ENCODE measurements at regions not wholly inside any gene's neighbourhood (a gene's known extent, or its start where the extent isn't known, plus 50 kb on each side); places are given as distances from the start of the nearest gene placed in this dataset.

DNA sequence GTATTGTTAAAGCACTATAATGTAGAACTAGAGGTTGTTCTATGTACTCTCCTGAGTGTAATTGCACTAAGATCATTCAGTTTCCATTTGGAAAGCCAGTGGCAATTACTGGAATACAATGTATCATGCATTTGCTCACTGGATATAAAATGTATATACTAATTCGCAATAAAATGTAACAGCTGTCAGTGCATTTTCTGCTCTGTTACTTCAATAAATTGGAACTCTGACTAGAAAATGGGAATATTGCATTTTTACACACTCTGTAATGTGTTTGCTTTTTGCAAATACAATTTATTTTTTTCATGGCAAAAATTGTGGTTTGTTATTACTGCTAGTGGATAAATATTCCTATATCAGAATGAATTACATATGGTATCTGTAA lies 893.8 kb upstream of the POU3F3 start:
- no peak for DNase-seq

DNA sequence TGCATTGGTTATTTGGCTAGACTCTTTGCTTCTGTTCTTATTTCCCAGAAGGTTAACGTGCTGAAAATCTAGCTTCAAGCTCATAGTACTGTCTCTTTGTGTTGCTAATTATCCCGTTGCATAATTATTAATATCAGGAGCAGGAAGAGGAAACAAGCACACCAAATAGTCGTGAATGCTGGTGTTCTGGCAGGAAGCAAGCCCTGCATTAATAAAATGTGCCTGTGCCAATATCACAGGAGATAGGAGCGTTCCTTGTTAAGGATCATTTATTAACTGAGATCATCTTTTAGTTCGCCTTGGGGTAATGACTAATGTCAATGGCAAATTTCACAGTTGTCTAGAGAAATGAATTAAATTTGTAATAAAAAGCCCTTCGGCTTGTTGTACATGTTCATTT lies 893.0 kb upstream of the POU3F3 start:
- no peak for DNase-seq

DNA sequence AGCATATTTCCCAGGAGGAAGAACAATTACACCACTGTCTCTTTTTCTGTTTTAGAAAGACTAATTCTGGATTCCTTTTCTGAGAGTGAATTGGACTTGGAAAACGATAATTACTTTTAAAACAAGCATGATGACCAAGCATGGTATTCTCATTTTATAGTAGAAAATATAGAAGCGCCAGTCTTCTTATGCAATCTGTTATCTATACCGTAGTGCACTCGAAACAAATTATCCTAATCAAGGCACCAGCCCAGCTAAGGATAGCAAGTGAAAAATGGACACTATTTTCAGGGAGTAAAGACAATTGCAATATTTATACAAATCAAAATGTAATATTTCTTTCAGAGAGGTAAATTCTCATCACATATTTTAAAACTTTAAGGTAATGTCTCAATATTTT lies 892.1 kb upstream of the POU3F3 start:
- DNase-seq = no peak

DNA sequence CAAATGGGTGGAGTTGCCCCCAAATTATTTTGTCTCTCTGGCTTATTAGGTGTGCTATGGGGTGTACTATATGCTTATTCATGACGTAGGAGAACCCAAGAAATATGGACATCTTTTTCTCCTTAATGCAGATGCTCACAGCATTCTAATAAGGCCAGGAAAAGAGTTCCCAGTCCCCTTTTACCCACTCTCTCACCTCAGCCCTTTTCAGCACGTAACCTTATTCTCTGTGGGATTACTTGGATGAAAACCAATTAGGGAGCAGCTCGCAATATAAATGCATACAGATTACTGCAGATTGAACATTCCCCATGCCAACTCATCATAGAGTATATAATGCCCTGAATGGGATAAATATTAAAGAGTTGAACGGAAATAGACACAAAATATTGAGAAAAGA lies 891.2 kb upstream of the POU3F3 start:
- no peak for DNase-seq

DNA sequence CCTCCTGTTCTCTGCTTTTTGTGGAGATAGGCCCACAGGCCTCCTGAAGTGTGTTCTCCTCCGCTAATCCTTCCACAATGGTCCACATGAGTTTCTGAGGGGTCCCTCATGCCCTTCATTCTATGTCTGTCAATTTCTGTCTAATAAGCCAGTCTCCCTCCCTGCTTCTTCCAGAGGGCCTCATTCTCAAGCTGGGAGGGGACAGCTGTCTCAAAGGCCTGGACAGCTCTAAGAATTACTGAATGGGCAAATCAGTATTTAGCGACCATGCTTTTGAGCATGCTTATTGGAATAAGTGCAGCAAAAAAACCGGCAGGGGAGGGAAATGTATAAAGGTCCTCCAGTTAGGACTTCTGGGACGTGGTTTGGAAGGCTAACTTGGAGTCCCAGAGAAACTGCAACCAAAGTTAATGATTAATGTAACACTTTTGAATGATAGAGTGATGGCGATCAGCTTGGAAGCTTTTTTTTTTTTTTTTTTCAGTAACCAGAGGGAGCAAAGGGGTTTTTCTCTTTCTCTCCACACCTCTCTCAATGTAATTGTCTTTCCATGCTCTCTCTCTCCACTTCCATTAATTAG lies 890.7 kb upstream of the POU3F3 start:
- no peak for DNase-seq

DNA sequence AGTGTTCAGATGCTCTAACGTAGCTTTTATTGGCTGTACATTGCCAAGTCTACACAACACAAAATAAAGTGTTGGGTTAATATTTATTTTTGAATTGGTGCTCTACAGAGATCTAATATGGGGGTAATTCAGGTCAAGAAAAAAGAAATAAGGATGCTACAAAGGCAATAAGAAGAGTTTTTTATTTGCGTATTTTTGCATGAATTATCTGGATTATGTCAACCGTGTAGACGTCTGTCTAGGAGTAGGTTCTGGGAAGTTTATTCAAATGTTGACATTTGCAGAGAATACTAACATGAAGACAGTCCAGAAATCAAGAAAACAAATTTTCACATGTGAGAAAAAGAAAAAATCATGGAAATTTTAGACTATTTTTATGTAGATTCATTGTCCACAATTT lies 876.7 kb upstream of the POU3F3 start:
- DNase-seq = no peak

DNA sequence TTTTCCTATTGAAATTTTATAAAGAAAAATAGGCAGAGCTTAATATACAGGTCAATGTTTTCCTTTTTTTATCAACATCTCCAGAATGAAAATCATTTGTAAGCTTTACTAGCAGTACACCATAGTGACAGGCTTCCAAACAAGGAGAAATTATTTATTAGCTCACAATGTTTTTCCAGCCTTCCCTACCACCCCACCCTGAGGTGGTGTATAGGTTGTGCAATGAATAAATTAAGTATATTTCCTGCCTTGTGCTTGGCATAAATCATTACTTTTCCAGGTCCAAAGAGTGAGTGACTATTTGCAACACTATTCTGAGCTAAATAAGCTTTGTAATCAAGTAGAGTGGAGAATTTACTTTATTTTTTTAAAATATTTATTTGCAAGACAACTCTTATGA lies 876.2 kb upstream of the POU3F3 start:
- no peak for DNase-seq

DNA sequence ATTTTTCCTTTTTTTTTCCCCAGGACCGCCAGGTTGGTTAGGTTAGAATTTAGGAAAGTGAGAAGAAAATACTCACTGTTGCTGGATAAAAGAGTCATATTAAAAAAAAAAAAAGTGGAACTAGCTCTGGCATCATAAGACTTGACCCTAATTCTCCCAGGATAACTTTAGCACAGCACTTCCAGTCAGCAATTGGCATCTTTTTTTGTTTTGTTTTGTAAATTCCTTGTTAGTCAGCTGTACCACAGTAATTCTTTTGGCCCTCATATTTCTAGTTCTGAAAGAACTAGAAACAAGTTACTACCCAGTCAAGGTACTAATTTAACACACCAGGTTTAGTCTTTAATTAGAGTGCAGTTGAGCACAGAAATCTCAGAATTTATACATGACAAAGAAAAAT lies 873.5 kb upstream of the POU3F3 start:
- DNase-seq = no peak

DNA sequence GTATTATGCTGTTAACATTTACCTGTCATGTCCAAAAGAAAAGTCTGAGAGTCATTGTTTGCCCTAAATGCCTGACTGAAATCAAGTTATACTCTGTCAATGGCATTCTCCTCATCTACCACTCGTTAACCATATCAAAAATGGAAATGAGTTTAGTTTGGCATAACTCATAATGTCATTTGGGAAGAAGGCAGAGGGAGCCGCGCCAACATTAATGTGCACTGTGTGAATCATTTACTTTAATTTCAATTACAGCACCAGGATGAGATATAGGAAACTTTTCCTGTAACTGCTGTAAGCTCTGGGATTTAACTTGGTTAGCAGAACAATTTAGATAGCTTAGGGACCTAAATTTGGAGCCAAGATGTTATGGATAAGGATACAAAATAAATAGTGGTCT lies 871.2 kb upstream of the POU3F3 start:
- DNase-seq = no peak

DNA sequence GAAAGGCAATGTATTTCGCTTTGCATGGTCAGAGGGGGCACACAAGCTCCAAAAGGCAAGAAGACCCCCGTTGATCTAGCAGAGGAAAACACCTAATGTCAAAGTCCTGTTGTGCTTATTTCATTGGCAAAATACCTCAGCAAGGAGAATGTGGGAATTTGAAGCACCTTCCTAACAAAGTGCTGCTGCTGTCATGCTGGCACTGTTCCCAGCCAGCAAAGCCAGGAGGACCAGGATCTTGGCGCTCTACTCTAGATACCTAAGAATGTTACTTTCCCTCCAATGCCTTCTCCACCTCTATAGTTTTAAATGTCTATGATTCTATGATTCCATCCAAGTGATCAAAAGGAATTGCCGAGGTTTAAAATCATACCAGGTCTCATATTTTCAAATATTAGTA lies 867.9 kb upstream of the POU3F3 start:
- no peak for DNase-seq

DNA sequence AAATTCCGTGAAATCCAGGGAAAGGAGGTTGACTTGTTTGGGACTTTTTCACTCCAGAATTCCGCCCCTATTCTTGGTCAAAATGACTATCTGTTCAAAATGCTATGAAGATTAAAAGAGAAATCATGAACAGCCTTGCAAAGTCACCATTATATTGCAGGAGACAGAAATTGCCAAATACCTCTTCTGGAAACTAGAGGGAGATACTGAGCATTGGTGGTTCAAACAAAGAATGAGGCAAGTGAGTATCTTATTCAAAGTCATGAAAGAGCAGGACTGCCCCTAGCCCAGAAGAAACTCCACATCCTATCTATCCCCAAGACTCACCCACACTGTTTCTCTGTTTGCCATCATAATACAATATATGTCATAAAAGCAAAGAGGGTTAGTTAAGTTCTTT lies 862.3 kb upstream of the POU3F3 start:
- DNase-seq = no peak

DNA sequence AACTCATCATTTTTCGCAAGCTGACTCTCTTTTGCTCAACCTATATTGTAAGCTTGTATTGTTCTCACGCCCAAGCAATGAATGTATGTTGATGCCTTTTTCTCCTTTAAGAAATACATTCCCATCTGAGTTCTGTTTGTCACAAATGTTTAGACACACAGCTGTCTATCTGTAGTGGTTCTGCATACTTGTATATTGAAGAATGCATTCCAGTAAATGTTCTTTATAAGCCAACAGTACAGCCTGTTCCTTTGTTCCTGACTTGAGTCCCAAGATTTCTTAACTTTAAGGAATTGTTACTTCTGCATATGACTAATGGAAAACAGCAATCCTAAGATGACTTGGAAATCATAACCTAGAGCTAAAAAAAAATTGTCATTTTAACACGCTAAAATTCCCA lies 849.1 kb upstream of the POU3F3 start:
- DNase-seq = no peak

DNA sequence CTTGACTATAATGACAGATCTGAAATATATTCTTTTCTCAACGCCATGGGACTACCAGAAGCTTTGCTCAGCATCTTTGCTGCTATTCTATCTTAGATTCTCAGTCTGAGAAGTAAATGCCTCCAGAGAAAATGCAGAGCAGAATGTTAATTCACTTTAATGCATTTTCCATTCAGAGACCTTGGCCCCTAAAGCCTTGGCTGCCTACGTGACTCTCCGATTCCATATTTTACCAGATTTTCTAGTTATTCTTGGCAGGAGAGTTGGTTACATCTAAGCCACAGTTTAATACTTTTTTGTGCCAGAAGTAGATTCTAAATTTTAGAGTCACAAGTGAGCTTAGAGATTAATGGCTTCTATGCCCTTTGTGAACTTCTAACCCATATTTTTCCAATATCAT lies 837.1 kb upstream of the POU3F3 start:
- no peak for DNase-seq

DNA sequence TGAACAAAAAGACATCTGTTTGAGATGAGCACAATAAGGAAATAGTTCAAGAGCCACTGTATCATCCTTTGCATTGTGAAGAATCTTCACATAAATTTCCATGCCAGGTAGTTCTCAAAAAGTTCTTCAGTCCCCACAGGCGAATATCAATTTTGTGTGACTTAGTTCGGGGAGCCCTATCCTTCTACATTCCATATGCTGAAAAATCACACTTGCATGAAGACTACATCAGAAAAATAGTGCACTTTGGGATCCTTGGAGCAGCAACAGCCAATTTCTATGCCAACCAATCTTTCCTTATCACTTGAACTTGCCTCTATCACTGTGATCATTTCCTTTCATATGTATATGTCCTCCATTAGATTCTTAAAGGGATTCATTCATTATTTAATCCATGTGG lies 830.6 kb upstream of the POU3F3 start:
- DNase-seq = no peak

DNA sequence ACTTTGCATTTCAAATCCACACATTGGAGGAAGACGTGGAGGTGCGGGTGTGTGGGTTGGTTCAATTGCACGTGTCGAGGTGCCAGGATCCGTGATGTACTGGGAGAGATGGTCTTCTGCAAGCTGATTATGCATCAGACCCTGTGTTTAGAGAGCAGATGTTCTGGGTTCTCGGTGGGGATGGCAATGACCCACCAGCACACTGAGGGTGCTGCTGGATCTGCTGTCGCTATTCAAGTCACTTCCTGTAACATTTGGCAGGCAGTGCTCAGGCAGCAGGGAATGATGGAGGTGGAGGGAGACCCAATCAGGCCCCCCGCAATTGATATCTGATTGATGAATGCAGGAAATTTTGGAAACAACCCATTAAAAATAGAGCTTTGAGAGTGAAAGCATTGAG lies 830.1 kb upstream of the POU3F3 start:
- DNase-seq = no peak

DNA sequence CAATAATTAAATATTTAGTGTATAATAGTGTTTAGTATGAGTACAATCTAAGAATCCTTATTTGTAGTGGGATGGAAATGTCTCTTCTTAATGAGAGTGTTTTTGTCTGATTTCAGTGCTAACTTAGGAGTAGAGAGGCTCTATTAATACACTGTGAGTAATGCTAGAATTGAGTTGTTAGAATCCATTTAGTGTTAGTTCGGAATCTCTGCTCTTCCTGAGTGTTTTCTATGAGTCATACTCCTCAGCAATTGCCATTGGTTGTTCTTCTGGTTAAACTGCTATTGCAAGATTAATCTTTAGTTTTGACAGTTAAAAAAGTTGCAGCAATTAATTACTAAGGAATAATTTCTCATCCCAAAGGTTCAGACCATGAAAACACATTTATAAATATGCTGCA lies 828.6 kb upstream of the POU3F3 start:
- DNase-seq = no peak

DNA sequence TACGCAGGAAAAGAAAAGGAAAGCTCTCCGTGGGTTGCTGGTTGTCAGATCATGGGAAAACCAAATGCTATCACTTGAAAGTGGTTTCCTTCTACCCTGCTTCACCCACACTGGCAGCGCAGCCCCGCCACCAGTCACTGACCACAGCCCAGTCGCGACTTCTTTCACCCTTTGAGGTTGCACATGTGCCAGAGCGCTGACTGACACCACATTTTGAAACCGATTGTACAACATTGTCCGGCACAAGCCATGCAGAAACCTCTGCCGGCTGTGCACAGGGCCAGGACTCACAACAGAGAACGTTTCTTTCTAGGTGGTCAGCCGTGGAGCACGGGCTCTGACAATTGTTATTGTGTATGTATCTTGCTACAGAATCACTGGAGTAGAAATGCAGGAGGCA lies 827.2 kb upstream of the POU3F3 start:
- no peak for DNase-seq

DNA sequence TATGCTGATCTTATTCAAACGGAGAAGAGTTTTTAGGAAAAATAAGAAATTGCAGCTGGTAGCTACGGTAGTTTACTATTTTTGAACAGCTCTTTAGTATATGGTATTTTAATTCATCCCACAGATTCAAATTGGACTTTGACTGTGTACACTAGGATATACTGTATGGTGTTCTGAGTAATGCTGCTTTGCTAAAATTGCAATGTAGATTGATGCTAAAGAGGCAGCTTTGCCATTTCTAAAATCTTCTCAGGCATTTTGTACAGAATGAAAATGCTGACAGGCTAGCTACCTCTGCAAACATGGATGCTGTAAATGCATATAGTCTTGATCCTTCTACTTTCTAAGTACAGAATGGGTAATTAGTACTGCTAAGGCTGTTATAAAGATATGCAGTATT lies 826.6 kb upstream of the POU3F3 start:
- no peak for DNase-seq

DNA sequence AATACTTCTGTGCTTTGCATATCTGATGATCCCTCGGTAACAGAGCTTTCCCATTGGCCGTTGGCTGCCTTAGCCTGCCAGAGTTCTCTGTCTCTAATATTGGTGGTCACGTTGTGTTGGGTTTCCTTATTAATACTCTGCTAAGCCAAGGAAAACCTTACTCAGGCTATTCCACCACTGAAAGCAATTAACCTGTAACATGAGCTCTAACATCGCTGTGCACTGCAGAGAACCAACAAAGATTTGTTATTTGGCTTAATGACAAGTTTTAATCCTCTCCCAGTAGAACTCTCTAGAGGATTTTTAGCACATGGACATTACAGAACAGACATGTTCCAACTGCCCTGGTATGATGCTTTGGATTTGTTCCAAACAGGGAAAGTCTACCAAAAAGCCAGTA lies 825.9 kb upstream of the POU3F3 start:
- no peak for DNase-seq

DNA sequence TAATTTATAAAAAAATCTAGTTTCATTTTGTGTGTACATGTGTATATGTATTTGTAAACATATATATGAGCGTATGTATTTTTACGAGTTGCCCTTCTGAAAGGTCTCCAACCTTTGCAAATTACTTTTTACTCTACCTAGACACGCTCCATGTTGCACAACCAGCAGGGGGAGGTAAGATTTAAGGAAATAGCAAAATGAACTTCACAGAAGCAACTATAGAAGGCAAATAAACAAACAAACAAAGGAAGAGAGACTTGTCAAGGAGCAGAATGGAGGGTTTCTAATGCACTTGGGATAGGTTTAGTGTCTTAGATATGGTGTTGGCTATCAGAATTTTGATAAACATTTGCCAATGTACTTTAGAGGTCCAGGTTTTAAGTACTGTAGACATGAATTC lies 820.5 kb upstream of the POU3F3 start:
- no peak for DNase-seq

DNA sequence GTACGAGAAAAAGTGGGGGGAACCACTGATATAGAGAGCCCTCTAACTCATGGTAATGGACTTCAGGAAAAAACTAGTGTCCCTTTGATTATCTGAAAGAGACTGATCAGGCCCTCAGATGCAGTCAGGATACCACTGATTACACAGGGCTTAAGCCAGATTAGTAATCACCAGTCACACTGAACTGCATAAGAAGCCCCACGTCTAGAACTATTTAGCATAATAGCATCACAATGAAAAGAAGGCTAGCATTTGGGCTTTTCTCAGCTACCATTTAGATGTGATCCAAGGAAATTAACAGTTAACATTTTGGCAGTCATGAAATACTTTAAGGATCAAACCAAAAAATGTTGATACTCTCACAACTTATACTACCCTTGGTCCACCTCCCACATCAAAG lies 813.1 kb upstream of the POU3F3 start:
- DNase-seq = no peak

DNA sequence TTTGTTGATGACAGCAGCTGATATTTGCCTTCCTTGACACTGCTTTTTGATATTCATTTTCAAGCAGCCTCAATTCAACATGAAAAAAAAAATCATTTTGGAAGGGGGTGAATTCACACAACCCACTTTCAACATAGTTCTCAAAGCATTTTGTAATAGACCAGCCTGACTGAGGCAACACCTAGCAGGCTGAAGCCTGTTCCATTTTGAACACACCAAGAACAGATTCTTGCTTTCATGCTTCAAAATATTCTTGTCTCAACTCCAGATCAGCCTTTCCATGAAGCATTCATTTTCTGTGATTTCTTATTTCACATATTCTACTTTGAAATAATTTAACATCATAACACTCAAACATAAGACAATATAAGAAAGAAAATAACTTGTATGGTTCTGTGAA lies 812.6 kb upstream of the POU3F3 start:
- no peak for DNase-seq

DNA sequence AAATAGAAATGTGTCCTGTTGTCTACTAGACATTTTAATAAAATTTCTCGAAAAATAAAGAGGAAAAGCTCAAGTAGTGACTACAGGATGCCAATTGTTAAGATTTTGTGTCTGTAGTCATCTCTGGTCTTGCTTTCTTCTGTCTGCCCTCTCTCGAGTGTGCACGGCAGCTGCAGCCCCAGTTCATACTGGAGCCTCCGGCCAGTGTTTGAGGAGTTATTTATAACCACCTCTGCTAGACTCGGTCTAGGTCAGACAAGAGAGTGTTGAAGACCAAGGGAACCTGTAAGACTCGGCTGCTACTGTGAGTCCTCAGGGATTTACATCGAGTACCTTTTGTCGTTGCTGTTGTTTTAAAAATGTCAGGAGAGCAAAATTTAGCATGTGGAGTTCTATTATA lies 810.1 kb upstream of the POU3F3 start:
- no peak for DNase-seq

DNA sequence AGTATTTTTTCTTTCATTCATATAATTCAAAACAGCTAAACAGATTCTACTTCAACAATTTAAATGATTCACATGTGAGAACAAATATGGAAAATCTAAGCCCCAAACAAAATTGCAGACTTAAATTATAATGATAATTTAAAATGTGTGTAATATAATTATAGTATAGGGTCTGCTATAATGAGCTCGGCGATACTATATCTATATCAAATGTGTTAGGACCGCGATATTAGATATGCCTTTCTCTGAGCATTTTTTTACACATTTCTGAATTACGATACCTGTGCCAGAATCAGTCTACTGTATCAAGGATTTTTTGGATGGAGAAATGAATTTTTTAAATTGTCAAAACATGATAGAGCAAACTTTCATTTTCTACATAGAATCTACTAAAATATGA lies 808.8 kb upstream of the POU3F3 start:
- DNase-seq = no peak

DNA sequence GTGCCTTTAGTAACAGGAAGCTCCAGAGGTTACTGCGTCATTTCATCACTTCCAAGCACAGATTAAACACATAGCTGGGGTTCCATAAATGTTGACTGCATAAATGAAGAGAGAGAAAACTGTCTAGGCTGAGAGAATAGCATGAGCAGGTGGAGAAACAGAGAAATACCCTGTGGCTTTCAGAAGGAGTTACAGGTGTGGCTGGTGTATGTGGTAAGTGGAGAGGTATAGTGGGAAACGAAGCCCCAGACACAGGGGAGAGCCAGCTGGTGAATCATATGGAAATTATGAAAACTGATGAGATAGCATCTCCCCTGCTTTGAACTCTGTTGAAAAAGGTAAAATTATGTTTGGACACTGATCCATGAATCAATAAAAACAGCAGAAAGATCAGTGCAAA lies 807.4 kb upstream of the POU3F3 start:
- DNase-seq = no peak

DNA sequence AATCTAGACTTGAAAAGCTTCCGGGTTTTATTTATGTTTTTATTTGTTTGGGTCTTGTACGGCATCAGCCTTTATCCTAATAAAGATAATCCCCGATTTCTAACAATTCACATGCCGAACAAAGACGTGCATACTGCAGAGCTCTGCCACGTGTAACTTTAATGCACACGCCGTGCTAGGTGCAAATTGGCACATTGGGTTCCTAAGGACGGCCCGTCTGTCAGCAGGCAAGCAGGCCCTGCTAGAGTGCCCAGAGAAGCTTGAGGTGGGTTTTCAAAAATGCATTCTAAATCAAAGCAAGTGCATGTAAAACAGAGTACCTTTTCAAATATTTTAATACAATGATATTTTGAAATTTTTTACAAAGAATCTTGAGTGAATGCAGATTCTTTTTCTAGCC lies 806.4 kb upstream of the POU3F3 start:
- DNase-seq = no peak

All from activated CD4-positive, alpha-beta T cell treated with anti-CD3 and anti-CD28 coated beads, Interleukin-10, Interleukin-2, amounts not matched to agents 100 ng/mL and 50 ng/mL, durations not matched to agents 16 hours and 8 hours (primary cell).